B cell (primary cell): ENCODE measurements at regions not wholly inside any gene's neighbourhood (a gene's known extent, or its start where the extent isn't known, plus 50 kb on each side); places are given as distances from the start of the nearest gene placed in this dataset.

ENCODE experiments used
- CTCF ChIP-seq: fragments of 200-600 bp; IDR thresholded peaks from one replicate; pipeline ENCODE4 v1.8.0; 2022; ENCODE audit warnings: antibody characterized with exemption, mild to moderate bottlenecking
- EZH2 ChIP-seq: IDR thresholded peaks from 2 replicates; pipeline ENCODE4 v1.6.1; 2012; ENCODE audit warnings: borderline replicate concordance, low read depth, mild to moderate bottlenecking, moderate library complexity, low read length; ENCODE audit not compliant: insufficient read depth, poor library complexity, severe bottlenecking

GRCh38 chr4:33714971-33715370 lies 2529.3 kb downstream of the ARAP2 start:
- no peak for TF ChIP-seq CTCF
- no peak for TF ChIP-seq EZH2
